Endothelial cell of umbilical vein (primary cell): ENCODE measurements at regions not wholly inside any gene's neighbourhood (a gene's known extent, or its start where the extent isn't known, plus 50 kb on each side); places are given as distances from the start of the nearest gene placed in this dataset.

ENCODE experiments used
- BruUV-seq: library from RNA; stranded (reverse); fragments of 400-500 nt; replicated peaks from 2 replicates; lab custom pipeline; 2021; lab: Mats Ljungman, UMichigan
- CTCF ChIA-PET: fragments of 300-600, 350-600 bp; sonication (Branson Sonifier 250); formaldehyde crosslinking; loops from one replicate; lab custom pipeline; 2021; ENCODE audit warnings: antibody characterized with exemption, inconsistent platforms; lab: Charles Lee
- POLR2A ChIA-PET: fragments of 300-600, 350-600 bp; sonication (Branson Sonifier 250); formaldehyde crosslinking; loops from one replicate; lab custom pipeline; 2021; ENCODE audit warnings: antibody characterized with exemption, inconsistent platforms; lab: Charles Lee
- DNase-seq: peaks from one replicate; pipeline ENCODE4 v3.0.0-alpha.2; 2011; ENCODE audit warnings: low read depth, low spot score
- FAIRE-seq: peaks from 2 replicates; lab custom pipeline; 2011; peaks lifted over from hg19 to GRCh38; lab: Jason Lieb, UNC
- H2AFZ ChIP-seq: 2 replicates; pipeline ENCODE4 v1.6.0; 2012; ENCODE audit warnings: low read depth, low read length, control low read depth, inconsistent platforms
- H3K27ac ChIP-seq: 2 replicates; pipeline ENCODE4 v1.5.1; 2011; ENCODE audit warnings: low read depth, mild to moderate bottlenecking, control low read depth, low read length, moderate library complexity; ENCODE audit not compliant: insufficient read depth
- H3K27me3 ChIP-seq, 2 experiments: 2 replicates each; pipeline versions ENCODE4 v1.6.0 to v1.6.1; 2011; ENCODE audit warnings: low read length in 2 of 2, mixed read lengths in 1 of 2; ENCODE audit not compliant: control insufficient read depth in 2 of 2, insufficient read depth in 2 of 2
- H3K36me3 ChIP-seq, 2 experiments: 2 replicates in 1 of 2; 3 replicates in 1 of 2; pipeline ENCODE4 v1.5.1; 2011; ENCODE audit warnings: low read length in 2 of 2, mild to moderate bottlenecking in 1 of 2, moderate library complexity in 1 of 2; ENCODE audit not compliant: control insufficient read depth in 2 of 2, insufficient read depth in 2 of 2; ENCODE audit errors: extremely low read depth in 1 of 2
- H3K4me1 ChIP-seq: 3 replicates; pipeline ENCODE4 v1.5.1; 2011; ENCODE audit warnings: mild to moderate bottlenecking, low read length; ENCODE audit not compliant: control insufficient read depth, insufficient read depth; ENCODE audit errors: extremely low read depth
- H3K4me2 ChIP-seq: 2 replicates; pipeline ENCODE4 v1.6.1; 2011; ENCODE audit warnings: low read length, control low read depth, mixed read lengths; ENCODE audit not compliant: insufficient read depth
- H3K4me3 ChIP-seq, 3 experiments: fragments of 200-600 bp in 1 of 3; sonication (generic), shearing (Covaris generic) in 1 of 3; replicated peaks in 1 of 3; 2 replicates each; pipeline ENCODE4 v1.5.1; 2011 to 2016; ENCODE audit warnings: control low read depth in 3 of 3, low read length in 3 of 3, mild to moderate bottlenecking in 2 of 3, inconsistent platforms in 1 of 3, low read depth in 1 of 3, moderate library complexity in 1 of 3; ENCODE audit not compliant: insufficient read depth in 1 of 3
- H3K79me2 ChIP-seq: 2 replicates; pipeline ENCODE4 v1.6.0; 2012; ENCODE audit warnings: low read length, inconsistent platforms; ENCODE audit not compliant: control insufficient read depth, insufficient read depth
- H3K9ac ChIP-seq: replicated peaks from 2 replicates; pipeline ENCODE3; 2011; ENCODE audit warnings: low read length, control low read depth; ENCODE audit not compliant: insufficient read depth; ENCODE audit errors: extremely low read depth
- H3K9me1 ChIP-seq: replicated peaks from 3 replicates; pipeline ENCODE4 v1.6.0; 2011; ENCODE audit warnings: mild to moderate bottlenecking, low read length; ENCODE audit not compliant: control insufficient read depth, insufficient read depth; ENCODE audit errors: extremely low read depth
- H3K9me3 ChIP-seq: replicated peaks from 2 replicates; pipeline ENCODE4 v1.5.1; 2012; ENCODE audit warnings: low read length, inconsistent platforms; ENCODE audit not compliant: control insufficient read depth, insufficient read depth
- H4K20me1 ChIP-seq: replicated peaks from 2 replicates; pipeline ENCODE3; 2011; ENCODE audit warnings: mild to moderate bottlenecking, low read length; ENCODE audit not compliant: control insufficient read depth, insufficient read depth; ENCODE audit errors: extremely low read depth
- CTCF ChIP-seq, 2 donors: IDR thresholded peaks; 1 replicate in 1 of 2; 2 replicates in 1 of 2; pipeline ENCODE4 v1.5.1; 2011; ENCODE audit warnings: low read length in 2 of 2, mild to moderate bottlenecking in 2 of 2, moderate library complexity in 2 of 2, control low read depth in 1 of 2, inconsistent platforms in 1 of 2, low read depth in 1 of 2; ENCODE audit not compliant: insufficient read depth in 1 of 2; ENCODE audit errors: extremely low read depth in 1 of 2
- EZH2 ChIP-seq: IDR thresholded peaks from 2 replicates; pipeline ENCODE4 v1.6.1; 2012; ENCODE audit warnings: borderline replicate concordance, low read depth, mild to moderate bottlenecking, moderate library complexity, low read length, inconsistent platforms; ENCODE audit not compliant: severe bottlenecking
- FOS ChIP-seq: IDR thresholded peaks from 2 replicates; pipeline ENCODE4 v1.6.1; 2011; ENCODE audit warnings: mild to moderate bottlenecking, low read length, moderate library complexity, borderline replicate concordance; ENCODE audit not compliant: insufficient read depth
- GATA2 ChIP-seq: IDR thresholded peaks from 2 replicates; pipeline ENCODE4 v1.7.0; 2011; ENCODE audit warnings: low read depth, mild to moderate bottlenecking, moderate library complexity, mixed read lengths, low read length; ENCODE audit not compliant: insufficient read length, insufficient read depth
- JUN ChIP-seq: IDR thresholded peaks from 2 replicates; pipeline ENCODE4 v1.6.1; 2011; ENCODE audit warnings: borderline replicate concordance, low read depth; ENCODE audit not compliant: insufficient read length, insufficient read depth
- MAX ChIP-seq: IDR thresholded peaks from 2 replicates; pipeline ENCODE4 v1.6.1; 2011; ENCODE audit not compliant: insufficient read depth, insufficient read length
- MYC ChIP-seq: IDR thresholded peaks from one replicate; pipeline ENCODE4 v1.6.1; 2011; ENCODE audit warnings: mild to moderate bottlenecking, low read depth, low read length
- POLR2A ChIP-seq: IDR thresholded peaks from 2 replicates; pipeline ENCODE4 v1.6.1; 2012; ENCODE audit warnings: low read depth, mild to moderate bottlenecking, control low read depth, low read length
- POLR2AphosphoS5 ChIP-seq: IDR thresholded peaks from 2 replicates; pipeline ENCODE4 v1.6.1; 2012; ENCODE audit warnings: low read depth, mild to moderate bottlenecking, control low read depth, low read length, moderate library complexity; ENCODE audit not compliant: insufficient read depth
- dilution Hi-C: fragments of 300-500 bp; cut with MboI; formaldehyde crosslinking; loops from one replicate; pipeline ENCODE4 v1.15.0; 2019; ENCODE audit warnings: low sequenced_read_pairs; ENCODE audit not compliant: extremely low pct_ligation_motif_present
- intact Hi-C: fragments of 100-400 bp; cut with micrococcal nuclease; formaldehyde crosslinking; loops from one replicate; pipeline ENCODE4 v1.10.0; 2022

- H3K79me2 ChIP-seq = no peaks in the 10 kb centered on the region
- H3K27me3 ChIP-seq = no peaks in the 10 kb centered on the region
- no peaks in the 10 kb centered on the region for H3K36me3 ChIP-seq
- intact Hi-C loops (no loop called here), dilution Hi-C loops (no loop called here)
- no peak overlapping the region for H3K4me2 ChIP-seq
- H3K9me3 ChIP-seq = no peaks in the 10 kb centered on the region
- no peaks in the 10 kb centered on the region for H4K20me1 ChIP-seq
- FAIRE-seq = no peak
- no peak overlapping the region for H3K9ac ChIP-seq
- no peak for DNase-seq
- POLR2A ChIA-PET = no interaction called here
- no peak overlapping the region for H2AFZ ChIP-seq
- H3K4me1 ChIP-seq = no peaks in the 10 kb centered on the region
- BruUV-seq = no TSS peak
- no peak overlapping the region for H3K4me3 ChIP-seq
- no peak overlapping the region for H3K27ac ChIP-seq
- CTCF ChIA-PET = no interaction called here
- no peaks in the 10 kb centered on the region for H3K9me1 ChIP-seq
- TF ChIP-seq MYC = no peak
These were observed 870.5 kb upstream of the CXADR start for GRCh38 chr21:16642353-16642752.

- H3K9ac ChIP-seq = no peak overlapping the region
- H3K36me3 ChIP-seq = no peaks in the 10 kb centered on the region
- no peaks in the 10 kb centered on the region for H3K27me3 ChIP-seq
- H3K9me1 ChIP-seq = no peaks in the 10 kb centered on the region
- no peaks in the 10 kb centered on the region for H3K4me1 ChIP-seq
- no peak overlapping the region for H3K4me3 ChIP-seq
- DNase-seq = no peak
- FAIRE-seq = no peak
- no peaks in the 10 kb centered on the region for H4K20me1 ChIP-seq
- H3K9me3 ChIP-seq = no peaks in the 10 kb centered on the region
- no TSS peak for BruUV-seq
- dilution Hi-C loops = no loop called here
- no peaks in the 10 kb centered on the region for H3K79me2 ChIP-seq
- intact Hi-C loops = no loop called here
- no peak overlapping the region for H2AFZ ChIP-seq
- TF ChIP-seq JUN (no peak), POLR2A (no peak), POLR2AphosphoS5 (no peak), EZH2 (no peak), CTCF (IDR thresholded peaks at IDR 0.05; ENCODE audit: extremely low read depth in 1 of 2, insufficient read depth in 1 of 2, low read depth in 1 of 2, low read length in 2 of 2) (no peak), FOS (no peak), MAX (no peak), GATA2 (no peak)
- no peak overlapping the region for H3K4me2 ChIP-seq
- POLR2A ChIA-PET = no interaction called here
- no peak overlapping the region for H3K27ac ChIP-seq
- CTCF ChIA-PET = interaction anchor here (1.4 to 1.6 kb wide), 2 partner anchors 9 to 14 kb away, joined by 4 to 11 read pairs; no protein-coding TSS in a partner anchor
These were observed 868.2 kb upstream of the CXADR start for GRCh38 chr21:16644685-16645084.
